ENCODE measurements at regions not wholly inside any gene's neighbourhood (a gene's known extent, or its start where the extent isn't known, plus 50 kb on each side); places are given as distances from the start of the nearest gene placed in this dataset.

- TF ChIP-seq, protein P1, sequence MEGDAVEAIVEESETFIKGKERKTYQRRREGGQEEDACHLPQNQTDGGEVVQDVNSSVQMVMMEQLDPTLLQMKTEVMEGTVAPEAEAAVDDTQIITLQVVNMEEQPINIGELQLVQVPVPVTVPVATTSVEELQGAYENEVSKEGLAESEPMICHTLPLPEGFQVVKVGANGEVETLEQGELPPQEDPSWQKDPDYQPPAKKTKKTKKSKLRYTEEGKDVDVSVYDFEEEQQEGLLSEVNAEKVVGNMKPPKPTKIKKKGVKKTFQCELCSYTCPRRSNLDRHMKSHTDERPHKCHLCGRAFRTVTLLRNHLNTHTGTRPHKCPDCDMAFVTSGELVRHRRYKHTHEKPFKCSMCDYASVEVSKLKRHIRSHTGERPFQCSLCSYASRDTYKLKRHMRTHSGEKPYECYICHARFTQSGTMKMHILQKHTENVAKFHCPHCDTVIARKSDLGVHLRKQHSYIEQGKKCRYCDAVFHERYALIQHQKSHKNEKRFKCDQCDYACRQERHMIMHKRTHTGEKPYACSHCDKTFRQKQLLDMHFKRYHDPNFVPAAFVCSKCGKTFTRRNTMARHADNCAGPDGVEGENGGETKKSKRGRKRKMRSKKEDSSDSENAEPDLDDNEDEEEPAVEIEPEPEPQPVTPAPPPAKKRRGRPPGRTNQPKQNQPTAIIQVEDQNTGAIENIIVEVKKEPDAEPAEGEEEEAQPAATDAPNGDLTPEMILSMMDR (IDR thresholded peaks at IDR 0.05; ENCODE audit: extremely low read depth, missing control alignments): no peak
- no peak for DNase-seq (ENCODE audit: low spot score)
These were observed 259.1 kb upstream of the SLIT2 start for GRCh38 chr4:19992471-19993093.

DNA sequence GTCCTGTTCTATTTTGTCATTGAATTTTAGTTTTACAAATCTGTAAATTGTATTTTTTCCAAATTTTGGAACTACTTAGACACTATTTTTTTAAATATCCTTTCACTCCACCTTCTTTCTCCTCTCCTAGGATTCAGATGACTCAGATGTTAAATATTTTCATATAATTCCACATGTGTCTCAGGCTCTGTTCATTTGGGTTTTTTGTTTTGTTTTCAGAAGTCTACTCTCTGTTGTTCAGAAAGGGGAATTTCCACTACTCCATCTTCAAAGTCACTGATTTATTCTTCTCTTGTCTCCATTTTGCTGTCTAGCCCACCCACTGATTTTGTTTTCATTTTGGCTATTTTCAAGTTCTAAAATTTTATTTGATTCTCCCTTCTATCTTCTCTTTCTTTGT is 264.0 kb upstream of the SLIT2 start:
- DNase-seq (ENCODE audit: low spot score): no peak
- TF ChIP-seq, protein P1 (IDR thresholded peaks at IDR 0.05; ENCODE audit: extremely low read depth, missing control alignments): no peak

DNA sequence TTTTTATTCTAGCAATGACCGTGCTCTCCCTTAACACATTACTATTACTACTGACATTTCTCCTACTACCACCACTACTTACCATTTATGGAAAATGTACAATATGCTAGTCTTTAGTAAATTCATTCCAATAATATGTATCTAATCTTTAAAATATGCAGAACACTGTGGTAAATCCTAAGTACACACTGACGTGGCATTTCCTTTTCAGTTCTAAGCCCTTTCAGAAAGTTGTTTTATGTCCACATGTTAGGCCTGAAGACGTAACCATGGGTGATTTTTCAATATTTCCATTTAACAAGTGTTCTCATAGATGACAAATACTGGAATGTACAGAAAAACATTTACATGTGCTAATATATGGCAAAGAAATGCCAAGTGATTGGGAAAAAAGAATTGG is 268.6 kb upstream of the SLIT2 start:
- no peak for DNase-seq (ENCODE audit: low spot score)
- TF ChIP-seq, protein P1 (IDR thresholded peaks at IDR 0.05; ENCODE audit: extremely low read depth, missing control alignments): no peak

- TF ChIP-seq, protein P1 (IDR thresholded peaks at IDR 0.05; ENCODE audit: extremely low read depth, missing control alignments): no peak
- no peak for DNase-seq (ENCODE audit: low spot score)
These were observed 269.1 kb upstream of the SLIT2 start for GRCh38 chr4:19982556-19982955.

DNA sequence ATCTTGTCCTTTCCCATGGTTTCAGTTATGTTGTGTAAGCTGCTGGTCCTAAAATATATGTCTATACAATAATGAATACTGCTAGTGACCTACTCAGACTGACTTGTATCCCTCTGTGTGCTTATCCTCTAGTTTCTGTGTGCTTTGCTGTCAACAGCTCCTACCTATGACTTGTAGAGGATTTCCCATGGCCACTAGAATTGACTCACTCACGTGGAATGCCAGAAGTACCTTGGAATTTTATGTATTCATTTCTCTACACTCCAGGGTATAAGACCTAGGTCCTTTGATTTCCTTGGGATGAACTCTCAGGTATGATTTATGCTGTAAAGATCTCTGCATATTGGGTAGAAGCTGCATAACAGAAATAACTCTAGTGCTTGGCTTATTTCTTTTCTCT is 279.9 kb upstream of the SLIT2 start:
- TF ChIP-seq, protein P1 (IDR thresholded peaks at IDR 0.05; ENCODE audit: extremely low read depth, missing control alignments): no peak
- no peak for DNase-seq (ENCODE audit: low spot score)

DNA sequence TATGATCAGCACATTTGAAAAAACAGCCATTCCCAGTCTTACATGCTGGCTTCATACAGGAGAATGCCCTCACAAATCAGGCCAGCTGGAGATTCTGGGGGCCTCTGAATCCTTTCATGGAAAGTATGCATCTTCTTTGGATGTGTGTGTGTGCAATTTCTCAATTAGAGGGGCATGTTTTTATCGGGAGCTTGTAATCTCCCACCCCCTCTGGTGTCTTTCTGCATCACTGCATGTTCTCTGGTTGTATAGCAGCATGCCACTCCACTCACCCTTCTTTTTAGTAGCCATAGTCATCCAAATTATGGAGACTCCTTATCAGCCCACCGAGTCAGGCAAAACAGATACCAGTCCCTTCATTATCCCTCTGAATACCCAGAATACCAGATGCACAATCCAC is 282.2 kb upstream of the SLIT2 start:
- no peak for DNase-seq (ENCODE audit: low spot score)

DNA sequence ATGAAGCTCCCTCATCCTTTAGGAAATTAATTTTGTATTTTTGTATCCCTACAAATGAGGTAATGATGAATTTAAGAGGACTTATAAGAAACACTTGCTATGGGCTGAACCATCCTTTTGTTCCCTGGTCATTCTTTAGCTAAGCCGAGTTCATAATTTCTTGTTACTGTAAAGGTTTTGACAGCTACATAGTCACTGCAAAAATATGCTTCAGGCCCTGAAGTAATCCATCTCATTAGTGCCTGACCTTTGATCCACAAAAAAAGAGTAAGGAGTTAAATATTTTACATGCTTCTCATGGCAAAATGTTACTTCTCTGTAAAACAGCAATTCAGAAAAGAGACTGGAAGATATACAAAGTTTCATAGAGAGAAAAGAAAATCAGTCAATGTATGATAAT is 290.6 kb upstream of the SLIT2 start:
- no peak for DNase-seq (ENCODE audit: low spot score)
- TF ChIP-seq, protein P1 (IDR thresholded peaks at IDR 0.05; ENCODE audit: extremely low read depth, missing control alignments): no peak

More for the DNA sequence above, 282.2 kb upstream of the SLIT2 start:
- TF ChIP-seq, protein P1 (IDR thresholded peaks at IDR 0.05; ENCODE audit: extremely low read depth, missing control alignments): no peak
